Endometrium (tissue), 2 donors: ENCODE measurements at regions not wholly inside any gene's neighbourhood (a gene's known extent, or its start where the extent isn't known, plus 50 kb on each side); places are given as distances from the start of the nearest gene placed in this dataset.
A peak's percentile ranks its signal among the peaks of the same experiment; 100 is the strongest.
"Not testable (repeated sequence)": the region's sequence is repeated elsewhere in the genome, so short reads cannot be mapped to it uniquely, and the experiment has no call there.

Experiments used
- FAIRE-seq: peaks from 2 replicates; lab custom pipeline; 2012; peaks lifted over from hg19 to GRCh38; lab: Jason Lieb, UNC
- donor health status: control.
- donor health status: control.

DNA sequence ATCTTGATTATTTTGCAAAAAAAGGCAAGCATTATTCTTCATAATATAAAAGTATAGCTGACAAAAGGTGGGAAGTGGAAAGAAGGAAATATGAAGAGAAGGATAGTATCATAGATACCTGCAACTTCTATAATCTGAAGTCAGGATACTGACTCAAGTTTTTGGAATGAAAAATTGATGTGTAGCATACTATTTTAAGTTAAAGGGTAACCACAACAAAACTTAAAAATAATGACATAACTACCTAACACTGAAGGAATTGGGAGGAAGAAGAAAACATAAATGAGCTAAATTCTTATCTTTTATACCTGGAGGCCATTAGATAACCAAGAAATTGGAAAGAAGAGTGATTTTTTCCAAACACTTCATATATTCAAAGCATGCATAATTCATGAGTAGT, 51.8 kb upstream of the TLE1 start:
- FAIRE-seq, result no peak

DNA sequence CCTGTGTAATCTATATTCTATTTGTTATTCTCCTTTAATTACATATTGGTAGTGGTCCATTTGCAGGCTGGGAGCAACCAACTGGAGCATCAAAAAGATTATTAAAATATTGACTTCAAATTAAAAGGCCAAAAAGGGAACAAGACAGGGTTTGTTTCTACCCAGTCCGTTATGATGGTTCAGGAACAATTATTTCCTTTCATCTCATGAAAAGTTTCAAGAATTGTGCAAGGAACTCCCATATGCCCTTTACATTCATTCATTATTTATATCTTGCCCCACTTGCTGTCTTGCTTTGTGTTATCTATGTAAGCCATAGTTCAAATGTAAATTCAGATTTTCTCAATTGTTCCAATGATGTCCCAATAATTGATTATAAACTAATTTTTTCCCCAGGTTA, 58.7 kb upstream of the TLE1 start:
- no peak for FAIRE-seq

DNA sequence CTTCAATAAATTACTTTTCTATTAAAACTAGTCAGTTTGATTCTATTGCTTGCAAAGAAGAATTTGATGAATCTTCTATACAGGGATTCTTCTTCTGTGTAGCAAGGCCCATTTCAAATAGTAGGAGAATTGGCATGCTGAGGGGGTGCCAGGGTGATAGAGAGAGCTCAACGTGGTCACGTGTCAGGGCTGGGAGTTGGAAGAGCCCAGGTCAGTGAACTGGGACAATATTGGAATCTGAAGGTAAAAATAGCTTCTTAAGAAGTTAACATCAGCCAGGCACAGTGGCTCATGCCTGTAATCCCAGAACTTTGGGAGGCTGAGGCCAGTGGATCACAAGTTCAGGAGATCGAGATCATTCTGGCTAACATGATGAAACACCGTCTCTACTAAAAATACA, 64.1 kb upstream of the TLE1 start:
- no peak for FAIRE-seq

DNA sequence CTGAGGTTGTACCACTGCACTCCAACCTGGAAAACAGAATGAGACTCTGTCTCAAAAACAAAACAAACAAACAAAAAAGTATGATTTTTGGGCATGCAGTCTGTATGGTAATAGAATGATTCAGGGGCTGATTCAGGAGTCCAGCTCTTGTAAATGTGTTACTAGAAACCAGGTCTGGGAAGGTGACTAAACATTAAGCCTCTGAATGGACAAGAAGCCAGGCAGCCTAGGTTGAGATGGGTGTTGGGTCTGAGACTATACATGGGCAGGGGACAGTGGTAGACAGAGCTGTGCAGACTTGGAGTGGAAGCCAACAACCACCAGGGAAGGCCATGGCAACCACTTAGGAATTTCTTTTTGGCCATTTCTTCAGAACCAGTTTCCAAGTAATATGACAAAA, 64.9 kb upstream of the TLE1 start:
- FAIRE-seq, result no peak

DNA sequence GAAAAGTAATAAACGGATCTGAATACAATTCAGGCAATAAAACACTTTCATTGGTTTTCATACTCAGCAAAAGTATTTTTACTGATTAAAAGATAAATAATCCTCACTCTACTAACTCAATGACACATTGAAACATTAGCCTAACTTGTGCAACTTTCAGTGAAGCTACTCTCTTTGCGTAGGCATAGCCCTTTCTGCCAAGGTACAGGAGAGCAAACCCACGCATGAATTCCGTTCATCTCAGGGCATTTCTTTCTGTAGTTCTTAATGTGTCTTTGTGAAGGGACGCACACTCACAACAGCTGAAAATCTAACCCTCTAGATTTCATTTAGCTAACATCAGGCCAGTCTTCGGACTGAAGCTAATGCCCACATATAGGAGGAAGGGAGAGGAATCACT, 66.4 kb upstream of the TLE1 start:
- FAIRE-seq, result no peak

DNA sequence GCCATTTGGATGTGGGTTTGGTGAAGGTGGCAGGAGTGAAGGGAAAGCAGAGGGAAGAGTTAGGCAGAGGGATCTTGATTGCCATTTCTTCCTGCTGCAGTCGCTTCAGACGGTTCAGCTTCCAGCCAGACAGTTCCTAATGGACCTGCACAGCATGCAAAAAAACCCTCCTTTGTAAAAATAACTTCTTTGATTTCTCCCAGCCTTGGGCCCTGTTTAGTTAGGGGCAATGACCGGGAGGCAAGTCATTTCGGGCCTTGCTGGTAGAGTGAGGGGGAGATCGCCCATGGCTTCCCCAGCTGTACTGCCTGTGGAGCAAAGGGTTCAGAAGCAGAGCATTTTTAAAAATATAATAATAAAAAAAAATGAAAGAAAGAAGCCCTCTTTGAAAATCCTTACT, 67.2 kb upstream of the TLE1 start:
- FAIRE-seq, result no peak

DNA sequence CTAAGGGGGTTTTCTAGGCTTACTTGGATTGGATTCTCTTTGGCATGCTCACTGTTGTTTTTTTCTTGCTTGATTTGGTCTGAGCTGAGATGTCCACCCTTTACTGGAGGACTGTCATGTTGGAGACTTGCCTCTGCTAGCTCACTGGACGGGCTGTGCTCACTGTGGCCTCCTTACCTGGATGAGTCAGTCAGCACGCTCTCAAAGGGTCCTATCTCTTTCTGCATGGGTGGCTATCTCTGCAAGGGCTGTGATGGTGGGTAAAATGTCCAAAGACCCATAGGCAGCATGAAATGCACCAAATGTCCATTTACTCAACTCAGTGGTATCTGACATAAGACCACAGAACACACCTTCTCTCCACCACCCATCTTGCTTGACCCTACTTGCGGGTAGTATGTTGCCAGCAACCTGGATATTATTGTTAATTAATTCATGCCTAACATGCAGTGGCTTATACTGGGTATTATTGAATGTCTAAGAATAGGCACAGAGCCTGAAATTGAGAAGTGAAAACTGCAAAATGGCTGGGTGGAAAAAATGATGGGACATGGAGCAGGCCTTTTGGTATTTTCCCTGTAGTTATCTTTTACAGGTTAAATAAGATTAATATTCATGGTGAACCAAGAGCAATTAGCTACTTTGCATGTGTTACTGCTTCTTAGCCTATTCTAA, 68.9 kb upstream of the TLE1 start:
- no peak for FAIRE-seq

DNA sequence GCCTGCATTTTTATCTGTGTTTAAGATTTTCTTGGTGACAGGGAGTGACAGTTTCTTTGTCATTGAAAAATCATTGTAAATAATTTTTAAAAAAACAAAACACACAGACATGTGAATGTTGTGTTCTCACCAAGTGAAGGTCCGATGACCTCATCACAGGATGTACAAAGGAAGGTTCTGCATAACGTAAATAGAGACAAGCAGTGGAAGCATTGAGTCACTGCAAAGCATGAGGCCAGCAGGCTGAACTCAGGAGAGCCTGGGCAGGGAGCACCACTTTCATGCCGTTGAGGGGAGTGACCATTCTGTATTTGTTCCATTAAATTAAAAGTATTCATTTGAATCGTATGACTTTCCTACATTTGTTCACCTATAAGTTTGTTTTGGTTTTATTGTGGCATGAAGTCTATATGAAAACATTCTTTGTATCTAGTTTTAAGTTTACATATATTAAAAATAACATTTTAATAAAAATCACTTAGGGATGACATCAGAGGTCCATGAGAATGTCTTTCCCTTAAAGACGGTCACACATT, 70.4 kb upstream of the TLE1 start:
- no peak for FAIRE-seq

DNA sequence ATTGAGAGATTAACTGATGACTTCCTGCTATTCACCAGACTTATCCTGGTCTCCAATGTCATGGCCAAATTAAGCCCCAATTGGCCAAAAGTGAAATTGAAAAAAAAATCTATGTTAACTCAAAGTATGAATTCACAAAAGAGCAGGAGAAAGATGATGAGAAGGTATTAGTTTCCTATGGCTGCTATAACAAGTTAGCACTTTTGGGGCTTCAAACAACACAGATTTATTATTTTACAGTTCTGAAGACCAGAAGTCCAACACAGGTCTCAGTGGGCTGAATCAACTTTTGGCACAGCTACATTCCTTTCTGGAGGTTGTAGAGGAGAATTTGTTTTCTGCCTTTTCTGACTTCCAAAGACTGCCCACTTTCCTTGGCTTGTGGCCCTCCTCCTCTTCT, 78.6 kb upstream of the TLE1 start:
- no peak for FAIRE-seq

DNA sequence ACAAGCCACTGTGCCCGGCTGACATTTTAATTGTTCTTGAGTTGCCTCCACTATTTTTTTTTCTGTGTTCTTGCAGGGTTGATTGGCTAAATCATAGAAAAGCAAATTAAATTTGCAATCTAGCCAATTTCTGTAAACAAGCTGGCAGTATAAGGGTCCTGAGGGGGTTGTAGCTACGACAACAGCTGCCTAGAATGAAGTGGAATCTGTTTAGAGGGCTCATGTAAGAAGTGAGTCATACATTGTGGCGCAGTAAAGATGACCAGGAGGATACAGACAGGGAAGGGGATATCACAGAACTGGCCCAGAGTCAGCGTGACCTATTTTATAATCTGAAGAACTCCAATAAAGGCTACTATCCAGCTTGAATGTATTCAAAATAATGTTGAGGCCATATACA, 82.2 kb upstream of the TLE1 start:
- no peak for FAIRE-seq

DNA sequence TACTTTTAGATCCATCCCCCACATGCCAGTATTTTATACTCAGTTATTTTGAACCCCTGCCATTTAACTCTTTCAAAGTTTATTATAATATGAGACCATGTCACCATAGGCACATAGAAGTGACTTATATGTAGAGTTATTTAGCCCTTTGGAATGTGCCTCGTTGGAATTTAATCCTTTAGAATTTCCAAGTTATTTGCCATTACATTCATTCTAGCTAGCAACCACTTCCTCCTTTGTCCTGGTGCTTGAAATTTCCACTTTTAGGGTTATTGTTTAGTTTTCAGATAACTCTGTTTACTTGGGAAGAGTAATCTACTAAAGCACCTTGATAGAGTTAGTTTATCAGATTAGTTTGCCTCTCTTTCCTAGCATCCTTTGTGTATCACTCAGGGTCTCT, 82.8 kb upstream of the TLE1 start:
- FAIRE-seq, result no peak

DNA sequence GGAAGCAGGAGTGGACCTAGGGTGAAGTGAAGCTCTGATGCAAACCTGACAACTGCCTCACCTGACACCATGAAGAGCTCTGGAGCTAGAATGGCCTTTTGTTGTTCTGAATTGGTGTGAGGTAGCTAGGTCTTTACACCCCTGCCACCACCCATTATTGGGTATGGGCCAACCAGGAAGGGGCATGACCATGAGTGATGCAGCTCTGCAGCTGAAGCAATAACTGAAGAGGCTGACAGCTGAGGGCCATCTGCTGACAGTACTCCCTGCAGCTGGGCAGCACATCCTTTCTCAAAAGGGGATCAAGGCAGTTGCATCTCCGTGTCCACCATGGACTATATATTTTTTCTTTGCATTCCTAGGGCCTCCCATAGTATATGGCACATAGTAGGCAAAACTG, 87.0 kb upstream of the TLE1 start:
- no peak for FAIRE-seq

DNA sequence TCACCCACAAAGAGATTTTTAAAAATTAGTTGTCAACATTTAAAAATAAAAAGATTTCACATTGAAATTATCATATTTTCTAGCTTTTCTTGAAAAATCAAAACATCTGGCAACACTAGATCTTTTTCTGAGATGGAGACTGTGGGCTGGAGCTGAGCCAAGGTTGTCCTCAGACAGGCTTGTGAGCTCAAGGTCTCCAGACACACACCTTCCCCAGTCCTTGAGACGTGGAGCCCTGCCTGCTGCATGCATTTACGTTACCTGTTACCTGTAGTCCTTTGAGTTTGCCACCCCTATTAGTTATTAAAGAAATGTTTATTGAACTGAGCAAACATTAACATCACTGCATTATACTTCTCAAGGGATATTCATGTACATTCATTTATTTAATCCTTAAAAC, 87.5 kb upstream of the TLE1 start:
- FAIRE-seq, result no peak

DNA sequence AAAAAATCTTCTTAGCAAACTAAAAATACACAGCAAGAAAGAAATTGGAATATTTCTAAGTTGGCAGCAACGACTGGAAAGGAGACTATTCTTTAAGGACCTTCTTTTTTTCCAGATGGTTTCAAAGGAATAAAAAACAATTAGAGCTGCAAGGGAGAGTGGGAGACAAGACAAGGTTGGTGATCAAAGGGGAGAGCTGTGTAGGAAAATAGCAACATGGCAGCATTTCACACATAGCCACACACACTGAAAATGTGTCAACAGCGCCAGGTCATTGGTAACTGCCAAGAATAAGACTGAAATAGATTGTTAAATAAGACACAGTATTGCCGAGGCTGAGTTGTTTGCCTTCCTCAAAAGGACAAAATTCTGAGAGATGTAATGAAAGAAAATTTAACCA, 88.1 kb upstream of the TLE1 start:
- peak; percentile 75 for FAIRE-seq

DNA sequence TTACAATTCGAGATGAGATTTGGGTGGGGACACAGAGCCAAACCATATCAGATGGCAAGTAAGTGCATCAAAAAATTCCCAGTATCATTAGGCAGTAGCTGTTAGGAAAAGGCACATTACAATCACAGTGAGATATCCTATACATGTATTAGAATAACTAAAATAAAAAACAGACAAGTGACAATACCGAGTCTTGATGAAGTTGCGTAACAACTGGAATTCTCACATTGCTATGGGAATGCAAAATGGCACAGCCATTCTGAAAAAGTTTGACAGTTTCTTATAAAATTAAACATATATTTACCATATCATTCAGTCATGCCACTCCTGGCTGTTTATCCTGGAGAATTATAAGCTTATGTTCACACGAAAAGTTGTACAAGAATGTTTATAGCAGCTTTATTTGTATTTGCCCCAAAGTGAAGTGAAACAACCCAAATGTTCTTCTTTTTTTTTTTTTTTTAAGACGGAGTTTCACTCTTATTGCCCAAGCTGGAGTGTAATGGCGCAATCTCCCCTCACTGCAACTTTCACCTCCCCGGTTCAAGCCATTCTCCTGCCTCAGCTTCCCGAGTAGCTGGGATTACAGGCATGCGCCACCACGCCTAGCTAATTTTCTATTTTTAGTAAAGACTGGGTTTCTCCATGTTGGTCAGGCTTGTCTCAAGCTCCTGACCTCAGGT, 93.1 kb upstream of the TLE1 start:
- no peak for FAIRE-seq

DNA sequence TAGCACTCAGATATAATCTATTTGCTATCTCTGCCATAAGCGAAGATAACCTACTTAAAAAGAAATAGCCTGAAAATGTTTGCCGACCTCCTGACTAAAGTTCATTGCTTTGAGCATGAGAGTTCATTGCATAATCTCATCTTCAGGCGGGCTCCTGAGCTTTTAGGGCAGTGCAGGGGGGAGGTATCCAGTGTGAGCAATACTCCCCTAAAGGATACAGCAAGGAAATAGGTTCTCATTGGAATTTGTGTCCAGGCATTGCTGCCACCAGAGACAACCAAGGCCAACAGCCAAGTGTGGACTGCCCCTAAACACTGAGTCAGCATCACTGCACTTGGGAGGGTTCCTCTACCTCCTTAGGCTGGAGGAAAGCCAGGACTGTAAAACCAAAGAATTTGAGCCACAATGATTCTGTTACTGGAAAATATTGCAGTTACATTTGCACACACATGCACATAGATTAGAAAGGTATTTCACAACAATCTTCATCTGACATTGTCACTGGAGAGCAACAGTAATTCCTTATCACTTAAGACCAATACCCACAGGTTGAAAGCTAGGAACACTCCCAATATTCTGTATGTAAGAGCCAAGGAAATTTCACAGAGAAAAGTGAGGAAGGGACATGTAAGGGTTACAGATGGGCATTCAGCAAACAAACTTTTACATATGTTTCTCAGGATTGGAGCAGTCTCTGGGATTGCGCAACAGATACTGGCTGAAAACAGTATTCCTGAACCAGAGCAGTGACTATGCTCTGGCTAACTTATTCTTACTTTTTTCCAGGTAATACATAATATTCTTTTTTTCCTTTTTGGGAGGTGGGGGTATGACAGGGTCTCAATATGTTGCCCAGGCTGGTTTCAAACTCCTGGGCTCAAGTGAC, 98.6 kb upstream of the TLE1 start:
- FAIRE-seq, result peak; percentile 12

DNA sequence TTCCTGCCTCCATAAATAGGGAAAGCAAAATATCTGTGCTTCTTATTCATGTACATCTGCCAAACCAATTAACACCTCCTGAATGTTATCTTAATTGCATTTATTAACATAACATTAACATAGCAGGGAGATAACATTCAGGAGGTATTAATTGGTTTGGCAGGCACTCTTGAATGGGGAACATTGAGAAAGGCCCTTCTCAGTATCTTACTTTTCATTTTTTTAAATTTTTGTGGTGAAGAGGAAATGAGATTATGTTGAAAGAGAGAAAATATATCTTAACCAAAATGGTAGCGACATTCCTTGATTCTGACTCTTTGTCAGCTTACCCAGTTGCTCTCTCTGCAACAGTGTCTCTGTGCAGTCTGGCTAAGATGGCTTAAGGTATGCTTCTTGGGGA, 100.4 kb upstream of the TLE1 start:
- no peak for FAIRE-seq

DNA sequence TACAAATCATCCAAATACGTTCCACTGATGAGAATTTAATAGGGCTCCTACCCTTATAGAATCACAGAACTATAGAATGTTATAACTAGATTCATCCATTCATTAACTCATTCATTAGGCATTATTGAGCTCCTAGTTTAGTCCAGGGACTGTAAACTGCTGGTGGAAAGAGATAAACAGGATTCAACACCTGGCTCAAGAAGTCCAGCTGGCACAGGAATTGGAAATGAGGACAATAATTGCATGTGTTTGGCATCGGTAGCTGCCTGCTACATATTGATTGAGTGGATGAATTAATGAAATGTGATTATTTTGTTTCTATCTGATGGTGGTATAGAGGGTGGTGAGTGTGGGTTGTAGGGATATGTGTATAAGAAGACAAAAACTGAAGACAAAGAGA, 100.8 kb upstream of the TLE1 start:
- no peak for FAIRE-seq

DNA sequence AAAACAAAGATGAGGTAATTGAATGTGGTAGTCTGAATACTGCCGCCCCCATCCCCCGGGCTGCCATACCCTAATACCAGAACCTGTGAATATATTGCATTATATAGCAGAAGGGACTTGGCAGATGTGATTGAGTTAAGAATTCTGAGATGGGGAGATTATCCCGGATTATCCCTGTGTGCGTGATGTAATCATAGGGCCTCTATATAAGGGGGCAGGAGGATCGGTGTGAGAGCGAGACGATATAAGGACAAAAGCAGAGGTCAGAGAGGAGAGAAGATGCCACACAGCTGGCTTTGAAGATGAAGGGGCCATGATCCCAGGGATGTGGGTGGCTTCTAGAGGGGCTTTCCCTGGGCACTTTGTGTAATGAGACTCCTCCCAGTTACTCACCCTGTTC, 101.7 kb upstream of the TLE1 start:
- no peak for FAIRE-seq

DNA sequence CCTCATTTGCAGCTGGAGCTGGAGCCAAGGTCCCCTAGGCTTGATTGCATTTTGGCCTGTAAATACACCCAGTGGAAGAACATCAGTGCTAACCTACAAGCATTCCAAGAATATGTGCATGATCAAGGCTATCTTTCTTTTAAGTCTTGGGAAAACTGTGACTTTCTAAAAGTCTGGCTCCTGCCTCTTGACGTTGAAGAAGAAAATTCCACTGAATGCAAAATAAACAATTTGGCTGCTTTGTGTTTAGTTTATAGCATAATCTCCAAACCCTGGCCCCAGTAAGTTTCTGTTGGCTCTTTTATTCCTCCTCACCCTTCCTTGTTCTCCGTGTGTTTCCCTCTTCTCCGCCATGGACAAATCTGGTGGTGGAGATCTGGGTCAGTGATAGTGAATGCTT, 109.3 kb upstream of the TLE1 start:
- FAIRE-seq, result no peak

DNA sequence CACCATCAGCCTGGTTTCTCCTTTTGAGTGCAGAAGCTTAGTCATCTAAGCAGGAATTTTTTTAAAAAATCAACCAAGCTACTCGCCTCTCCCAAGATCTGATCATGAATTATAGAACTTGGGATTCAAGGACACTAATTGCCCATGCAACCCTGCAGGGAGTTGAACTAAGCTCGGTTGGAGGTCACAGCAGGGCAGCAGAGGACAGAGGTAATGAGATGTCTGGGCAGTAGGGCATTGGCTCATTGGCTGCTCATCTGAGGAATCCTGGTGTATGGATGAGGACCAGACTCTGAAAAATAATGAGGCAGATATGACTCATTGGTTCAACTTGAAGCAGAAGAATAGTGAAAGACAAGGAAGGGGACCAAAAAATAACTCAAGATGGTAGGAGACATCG, 111.8 kb upstream of the TLE1 start:
- FAIRE-seq, result no peak

DNA sequence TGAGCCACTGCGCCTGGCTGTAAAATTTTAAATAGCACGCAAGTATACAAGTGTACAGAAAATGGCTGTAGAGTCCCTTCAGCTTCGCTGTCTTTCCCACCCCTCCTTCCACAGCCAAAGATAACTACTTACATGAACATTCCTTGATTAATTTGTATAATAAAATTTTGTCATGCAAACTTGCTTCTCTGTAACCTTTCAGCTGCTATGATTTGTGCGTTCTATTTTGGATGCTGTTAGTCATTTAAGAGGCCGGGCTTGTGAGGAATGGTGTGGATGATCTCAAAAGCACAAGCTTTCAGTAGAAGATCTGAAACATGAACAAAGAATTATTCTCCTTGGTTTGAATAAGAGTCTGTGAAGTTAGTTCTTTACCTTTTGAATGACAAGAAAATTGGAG, 115.0 kb upstream of the TLE1 start:
- FAIRE-seq, result no peak

DNA sequence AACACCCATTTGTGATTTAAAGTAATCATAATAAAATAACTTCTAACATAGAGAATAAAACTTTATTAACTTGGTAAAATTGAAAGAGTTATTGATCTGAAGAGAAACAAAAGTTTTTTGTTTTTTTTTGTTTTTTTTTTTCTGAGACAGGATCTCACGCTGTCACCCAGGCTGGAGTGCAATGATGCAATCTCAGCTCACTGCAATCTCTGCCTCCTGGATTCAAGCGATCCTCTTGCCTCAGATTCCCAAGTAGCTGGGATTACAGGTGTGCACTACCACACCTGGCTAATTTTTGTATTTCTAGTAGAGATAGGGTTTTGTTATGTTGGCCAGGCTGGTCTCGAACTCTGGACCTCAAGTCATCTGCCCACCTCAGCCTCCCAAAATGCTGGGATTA, 116.5 kb upstream of the SPATA31D4 start:
- not testable (repeated sequence) for FAIRE-seq
